Fibroblast of skin of back (primary cell): ENCODE measurements at regions not wholly inside any gene's neighbourhood (a gene's known extent, or its start where the extent isn't known, plus 50 kb on each side); places are given as distances from the start of the nearest gene placed in this dataset.

Experiments
- DNase-seq: peaks from one replicate; pipeline ENCODE4 v3.0.0-alpha.2; 2013

- DNase-seq = peak; percentile 51
Measured at GRCh38 chr11:116471608-116472256, 301.1 kb downstream of the BUD13 start.

DNA sequence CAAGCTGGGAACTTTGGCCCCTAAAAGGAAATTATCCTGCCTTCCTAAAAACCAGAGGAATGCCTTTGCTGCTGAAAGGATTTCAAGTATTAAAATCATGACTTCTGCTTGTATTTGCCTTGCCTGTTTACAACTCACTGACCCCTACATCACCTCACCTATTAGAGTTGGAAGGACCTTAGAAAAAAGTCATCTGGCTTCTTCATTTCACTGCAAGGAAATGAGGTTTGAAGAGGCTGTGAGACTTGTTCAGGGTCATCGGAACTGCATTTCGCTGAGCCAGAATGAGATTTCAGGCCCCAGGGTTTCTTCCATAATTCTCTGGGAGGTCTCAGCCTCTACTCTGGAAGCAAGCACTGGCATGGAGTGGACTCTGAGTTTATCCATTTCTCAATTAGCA, 304.1 kb downstream of the BUD13 start:
- DNase-seq = no peak

GRCh38 chr11:116467823-116468222, 305.0 kb downstream of the BUD13 start:
- no peak for DNase-seq

- no peak for DNase-seq
Measured at GRCh38 chr11:116466801-116467200, 306.0 kb downstream of the BUD13 start.

DNA sequence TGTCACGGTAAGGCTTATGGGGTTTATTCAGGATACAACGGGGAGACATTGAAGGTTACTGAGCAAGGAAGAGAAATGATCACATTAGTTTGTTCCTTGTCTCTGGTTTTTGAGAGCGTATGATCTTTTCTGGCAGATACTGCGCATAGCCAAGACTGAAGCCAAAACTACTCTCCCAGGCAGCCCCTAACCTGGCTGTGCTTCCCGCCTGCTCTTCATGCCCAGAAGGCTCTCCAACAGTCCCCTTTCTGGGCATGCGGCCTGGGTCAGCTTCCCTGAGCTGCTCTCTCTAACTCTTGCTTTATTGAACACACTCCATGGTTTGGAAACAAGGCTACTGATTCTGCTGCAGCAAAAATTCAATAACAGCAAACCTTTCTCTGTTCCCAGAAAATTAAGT, 306.6 kb downstream of the BUD13 start:
- DNase-seq = no peak

DNA sequence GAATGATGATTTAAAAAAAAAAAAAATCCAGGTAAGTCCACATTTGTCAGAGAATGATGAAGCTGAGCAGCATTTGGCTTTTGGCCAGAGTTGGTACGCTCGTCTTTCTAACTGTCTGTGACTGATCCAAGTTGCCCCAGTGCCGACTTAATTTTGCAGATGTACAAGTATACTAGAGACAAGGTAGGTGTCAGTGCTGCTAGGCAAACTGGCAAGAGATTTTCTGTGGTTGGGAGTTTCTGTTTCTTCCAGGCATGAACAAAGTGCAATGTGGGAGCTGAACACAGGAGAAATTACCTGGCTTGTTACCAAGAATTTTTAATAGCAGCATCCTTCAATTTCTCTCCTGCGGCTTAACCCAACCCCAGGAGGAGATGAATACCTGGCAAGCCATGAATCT, 307.7 kb downstream of the BUD13 start:
- DNase-seq = no peak

DNA sequence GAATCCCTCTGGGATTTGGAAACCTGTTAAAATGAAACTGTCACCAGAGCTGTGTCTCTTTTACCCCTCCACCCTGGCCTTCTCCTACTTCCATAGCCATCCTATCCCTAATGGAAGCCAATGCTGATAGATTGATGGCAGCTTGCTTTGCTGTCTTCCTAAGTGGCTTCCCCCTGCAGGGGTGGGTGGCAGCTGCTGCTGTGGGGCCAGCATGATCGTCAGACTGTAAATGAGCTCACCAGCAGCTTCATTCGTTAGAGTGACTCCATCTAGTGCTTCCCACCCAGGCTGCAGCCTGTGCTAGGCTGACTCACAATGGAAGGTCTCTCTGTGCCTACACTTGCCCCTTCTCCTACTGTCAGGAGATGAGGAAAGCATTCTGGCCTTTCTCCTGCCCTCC, 311.0 kb downstream of the BUD13 start:
- no peak for DNase-seq

GRCh38 chr11:116460156-116460920, 312.4 kb downstream of the BUD13 start:
- DNase-seq = no peak

GRCh38 chr11:116459185-116460045, 313.4 kb downstream of the BUD13 start:
- DNase-seq = no peak

GRCh38 chr11:116458546-116458945, 314.2 kb downstream of the BUD13 start:
- DNase-seq = no peak

DNA sequence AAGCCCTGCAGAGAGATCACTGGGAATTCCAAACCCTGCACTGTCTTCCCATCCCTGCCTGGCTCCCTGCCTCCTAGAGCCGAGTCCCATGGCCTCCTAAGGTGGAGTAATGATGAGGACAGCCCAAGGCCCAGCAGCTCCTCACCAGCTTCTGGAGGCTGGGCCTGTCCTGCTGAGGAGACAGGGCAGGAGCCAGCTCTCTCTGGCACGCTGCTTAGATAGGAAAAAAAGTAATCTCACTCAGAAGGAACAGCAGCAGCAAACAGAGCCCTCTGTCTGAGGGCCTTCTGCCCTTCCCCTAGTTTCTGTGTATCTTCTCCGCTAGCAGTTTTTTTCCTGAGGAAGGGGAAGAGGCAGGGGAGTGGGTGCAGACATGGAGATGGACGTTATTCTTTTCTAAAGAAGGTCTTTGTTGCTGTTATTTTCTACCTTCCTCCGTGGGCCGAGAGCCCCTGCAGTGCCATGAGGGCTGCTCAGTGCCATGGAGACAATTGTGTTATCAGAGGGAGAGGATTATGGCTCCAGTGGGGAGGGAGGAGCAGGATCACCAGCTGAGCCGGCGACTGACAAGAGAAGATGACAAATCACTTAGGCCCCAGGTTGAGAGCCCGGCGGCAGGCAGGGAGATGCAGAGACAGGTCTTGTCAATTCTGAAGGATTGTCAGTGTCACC, 315.3 kb downstream of the BUD13 start:
- DNase-seq = no peak

DNA sequence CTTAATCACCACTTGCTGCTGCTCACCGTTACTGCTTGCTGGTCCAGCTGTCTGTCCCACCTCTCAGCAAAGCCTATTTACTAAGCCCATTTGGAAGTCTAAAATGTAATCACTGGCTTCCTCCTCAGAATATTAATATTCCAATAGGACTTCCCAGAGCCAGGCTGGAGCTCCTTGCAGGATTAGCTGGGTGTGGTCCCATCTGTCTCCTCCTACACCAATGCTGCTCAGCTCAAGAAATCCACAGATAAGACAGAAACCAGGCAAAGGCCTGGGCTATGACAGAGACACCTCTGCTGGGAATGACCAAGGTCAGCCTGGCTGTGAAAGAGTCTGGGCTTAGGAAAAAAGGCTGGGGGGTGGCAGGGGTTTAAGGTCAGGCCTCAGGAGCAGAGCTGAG, 317.8 kb downstream of the BUD13 start:
- DNase-seq = no peak

GRCh38 chr11:116454020-116454645, 318.7 kb downstream of the BUD13 start:
- DNase-seq = peak; percentile 31

- DNase-seq = no peak
Measured at GRCh38 chr11:116452461-116452860, 320.3 kb downstream of the BUD13 start.

DNA sequence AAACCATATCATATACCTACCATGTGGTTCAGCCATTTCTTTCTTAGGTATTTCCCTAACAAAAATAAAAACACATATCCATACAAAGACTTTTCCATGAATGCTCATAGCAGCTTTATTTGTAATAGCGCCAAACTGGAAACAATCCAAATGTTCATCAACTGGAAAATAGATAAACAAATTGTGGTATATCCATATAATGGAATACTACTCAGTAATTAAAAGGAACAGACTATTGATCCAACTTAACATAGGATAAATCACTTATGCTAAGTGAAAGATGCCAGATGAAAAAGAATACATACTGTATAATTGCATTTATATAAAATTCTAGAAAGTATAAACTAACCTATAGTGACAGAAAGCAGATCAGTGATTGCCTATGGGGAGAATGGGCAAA, 323.3 kb downstream of the BUD13 start:
- no peak for DNase-seq

DNA sequence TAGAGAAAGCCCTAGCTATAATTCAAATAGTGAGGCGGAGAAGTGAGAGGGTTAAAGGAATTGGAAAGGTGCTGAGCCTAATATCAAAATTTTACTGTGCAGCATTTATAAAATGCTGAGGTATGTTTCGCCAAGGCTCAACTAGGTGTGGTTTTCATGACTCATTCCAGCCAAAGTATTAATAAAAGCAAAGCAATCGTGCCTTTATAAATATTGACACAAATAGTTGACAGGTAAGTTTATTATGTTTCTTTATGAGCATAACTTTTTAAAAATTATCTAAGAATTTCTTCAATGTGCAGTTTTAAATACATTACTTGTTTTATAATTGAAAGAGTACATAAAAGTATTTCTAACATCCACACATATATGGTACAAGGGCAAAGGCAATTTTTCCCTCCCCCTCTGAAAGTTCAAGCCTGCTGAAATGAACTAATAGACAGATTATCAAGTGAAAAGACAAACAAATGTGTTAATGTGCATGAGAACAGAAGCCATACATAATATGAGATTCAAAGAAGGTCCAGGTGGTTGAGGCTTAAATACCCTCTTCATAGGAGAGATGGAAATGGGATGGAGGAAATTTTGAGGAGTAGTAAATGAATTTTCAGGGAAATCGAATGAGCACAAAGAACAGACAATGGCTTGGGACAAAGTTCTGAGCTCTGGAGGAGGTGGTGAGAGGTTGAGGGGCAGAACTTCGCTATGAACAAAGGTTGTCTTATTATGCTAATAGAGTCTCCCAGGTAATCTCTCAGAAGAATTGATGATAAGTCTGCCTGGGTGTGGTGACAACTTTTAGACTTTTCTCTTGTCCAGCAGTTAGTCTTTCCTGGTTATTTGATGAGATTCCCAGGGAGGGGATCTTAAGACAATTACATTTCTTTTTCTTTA, 326.5 kb downstream of the BUD13 start:
- DNase-seq = no peak

DNA sequence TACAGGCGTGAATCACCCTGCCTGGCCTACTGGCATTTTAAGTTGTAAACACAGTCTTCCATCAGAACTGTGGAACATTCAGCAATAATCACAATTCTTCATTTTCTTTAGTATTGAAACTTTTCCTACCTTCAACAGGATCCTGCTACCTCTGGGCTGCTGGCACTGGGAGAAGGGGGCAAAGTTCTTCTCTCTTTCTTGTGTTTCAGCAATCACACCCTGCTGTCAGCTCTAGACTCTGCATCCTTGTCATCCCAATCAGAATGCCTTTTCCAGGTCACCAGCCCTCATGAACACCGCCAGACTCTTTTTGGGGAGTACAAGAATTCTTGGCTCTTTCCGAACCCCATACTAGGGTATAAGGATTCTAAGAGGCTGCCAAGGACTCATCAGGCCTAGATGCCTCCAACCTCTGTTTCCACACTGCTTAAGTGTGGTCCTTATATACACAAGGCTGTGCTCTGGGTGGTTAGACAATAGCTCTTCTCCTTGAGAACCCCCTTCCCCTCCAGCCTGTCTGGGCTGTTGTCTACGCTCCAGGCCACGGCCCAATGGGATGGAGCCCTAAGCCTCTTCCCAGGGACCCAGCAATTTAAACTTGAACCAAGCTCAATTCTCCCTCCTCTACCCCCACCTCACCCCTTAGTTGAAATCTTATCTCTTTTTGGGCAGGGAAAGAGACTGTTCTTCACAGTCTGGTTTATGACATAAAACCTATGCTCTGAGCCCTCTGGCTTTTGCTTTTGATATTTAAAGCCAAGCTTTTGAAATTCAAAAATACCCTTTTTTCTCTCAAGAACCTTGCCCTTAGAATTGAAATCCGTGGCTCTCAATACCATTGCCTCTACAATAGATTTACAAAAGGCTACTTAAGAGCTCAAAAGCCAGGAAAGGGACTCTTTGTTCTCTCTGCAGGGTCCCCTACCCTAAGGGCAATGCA, 327.4 kb downstream of the BUD13 start:
- DNase-seq = no peak

- DNase-seq = no peak
Measured at GRCh38 chr11:116442238-116442752, 330.5 kb downstream of the BUD13 start.

DNA sequence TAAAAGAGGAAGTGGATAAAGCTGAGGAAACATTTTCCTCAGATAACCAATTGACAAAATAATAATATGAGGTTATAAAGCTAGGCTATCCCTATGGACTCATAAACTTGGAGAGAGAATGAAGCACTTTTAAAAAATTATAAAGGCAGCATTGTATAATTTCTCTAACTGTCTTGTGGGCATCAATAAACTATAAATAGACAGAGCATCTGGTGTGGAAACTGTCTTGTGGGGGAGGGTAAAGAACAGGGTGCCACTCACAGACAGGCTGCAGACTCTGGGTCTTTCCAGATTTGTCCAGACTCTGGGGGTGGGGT, 333.5 kb downstream of the BUD13 start:
- DNase-seq = no peak
